DMS153 treated with DMSO at 0.1 percent for 48 hours (cell line): ENCODE measurements at regions not wholly inside any gene's neighbourhood (a gene's known extent, or its start where the extent isn't known, plus 50 kb on each side); places are given as distances from the start of the nearest gene placed in this dataset.

Experiments used
- DNase-seq: peaks from one replicate; lab custom pipeline; 2025; ENCODE audit not compliant: unreplicated experiment; lab: John Stamatoyannopoulos, UW

GRCh38 chr1:234745844-234746797, 136.1 kb upstream of the IRF2BP2 start:
- peak; percentile 35 for DNase-seq

GRCh38 chr1:234745276-234745675, 135.3 kb upstream of the IRF2BP2 start:
- no peak for DNase-seq

GRCh38 chr1:234743791-234744611, 134.0 kb upstream of the IRF2BP2 start:
- peak; percentile 40 for DNase-seq

GRCh38 chr1:234742622-234743021, 132.6 kb upstream of the IRF2BP2 start:
- no peak for DNase-seq

GRCh38 chr1:234737967-234738314, 128.0 kb upstream of the IRF2BP2 start:
- DNase-seq, result no peak

GRCh38 chr1:234735916-234736315, 125.9 kb upstream of the IRF2BP2 start:
- no peak for DNase-seq

- DNase-seq, result no peak
These were observed 125.5 kb upstream of the IRF2BP2 start for GRCh38 chr1:234735476-234735875.

GRCh38 chr1:234734869-234735268, 124.9 kb upstream of the IRF2BP2 start:
- no peak for DNase-seq

GRCh38 chr1:234734412-234734835, 124.4 kb upstream of the IRF2BP2 start:
- DNase-seq, result no peak

GRCh38 chr1:234733427-234733826, 123.4 kb upstream of the IRF2BP2 start:
- DNase-seq, result no peak

- DNase-seq, result no peak
These were observed 122.9 kb upstream of the IRF2BP2 start for GRCh38 chr1:234732671-234733390.

GRCh38 chr1:234732260-234732659, 122.3 kb upstream of the IRF2BP2 start:
- DNase-seq, result no peak

- no peak for DNase-seq
These were observed 121.6 kb upstream of the IRF2BP2 start for GRCh38 chr1:234731569-234732085.

GRCh38 chr1:234730770-234731568, 121.0 kb upstream of the IRF2BP2 start:
- DNase-seq, result no peak

- DNase-seq, result no peak
These were observed 120.4 kb upstream of the IRF2BP2 start for GRCh38 chr1:234730475-234730769.

GRCh38 chr1:234729561-234730474, 119.8 kb upstream of the IRF2BP2 start:
- no peak for DNase-seq

GRCh38 chr1:234728740-234729139, 118.8 kb upstream of the IRF2BP2 start:
- no peak for DNase-seq

GRCh38 chr1:234727018-234727940, 117.3 kb upstream of the IRF2BP2 start:
- no peak for DNase-seq
